HG02642 (cell line): ENCODE measurements at regions not wholly inside any gene's neighbourhood (a gene's known extent, or its start where the extent isn't known, plus 50 kb on each side); places are given as distances from the start of the nearest gene placed in this dataset.

Experiments used
- ATAC-seq: cut with Tn5 transposase; IDR thresholded peaks from one replicate; pipeline ENCODE4 v1.9.1; 2021; ENCODE audit warnings: mild to moderate bottlenecking; ENCODE audit not compliant: unreplicated experiment, poor library complexity

GRCh38 chr7:69162931-69163670, 435.2 kb upstream of the AUTS2 start:
- no peak for ATAC-seq

GRCh38 chr7:69166979-69167516, 431.2 kb upstream of the AUTS2 start:
- no peak for ATAC-seq

GRCh38 chr7:69169386-69169785, 428.9 kb upstream of the AUTS2 start:
- no peak for ATAC-seq

- no peak for ATAC-seq
Observed at GRCh38 chr7:69172357-69173077, 425.8 kb upstream of the AUTS2 start.

- ATAC-seq: no peak
Observed at GRCh38 chr7:69173341-69173740, 424.9 kb upstream of the AUTS2 start.

- no peak for ATAC-seq
Observed at GRCh38 chr7:69173846-69174245, 424.4 kb upstream of the AUTS2 start.

- ATAC-seq: no peak
Observed at GRCh38 chr7:69176841-69177240, 421.4 kb upstream of the AUTS2 start.

GRCh38 chr7:69177461-69177861, 420.8 kb upstream of the AUTS2 start:
- ATAC-seq: no peak

- ATAC-seq: no peak
Observed at GRCh38 chr7:69177941-69178494, 420.3 kb upstream of the AUTS2 start.

- no peak for ATAC-seq
Observed at GRCh38 chr7:69180662-69181061, 417.6 kb upstream of the AUTS2 start.

- no peak for ATAC-seq
Observed at GRCh38 chr7:69182596-69183467, 415.4 kb upstream of the AUTS2 start.

- ATAC-seq: no peak
Observed at GRCh38 chr7:69184339-69184738, 413.9 kb upstream of the AUTS2 start.

- no peak for ATAC-seq
Observed at GRCh38 chr7:69185170-69185569, 413.1 kb upstream of the AUTS2 start.

- no peak for ATAC-seq
Observed at GRCh38 chr7:69186974-69187373, 411.3 kb upstream of the AUTS2 start.

GRCh38 chr7:69187824-69188333, 410.4 kb upstream of the AUTS2 start:
- ATAC-seq: no peak

- no peak for ATAC-seq
Observed at GRCh38 chr7:69189406-69189805, 408.9 kb upstream of the AUTS2 start.

- ATAC-seq: no peak
Observed at GRCh38 chr7:69190025-69190424, 408.2 kb upstream of the AUTS2 start.

- no peak for ATAC-seq
Observed at GRCh38 chr7:69190763-69191162, 407.5 kb upstream of the AUTS2 start.

- peak; percentile 76 for ATAC-seq
Observed at GRCh38 chr7:69192134-69192533, 406.1 kb upstream of the AUTS2 start.

GRCh38 chr7:69193061-69193460, 405.2 kb upstream of the AUTS2 start:
- ATAC-seq: no peak
